Adipocyte (in vitro differentiated cells): ENCODE measurements at regions not wholly inside any gene's neighbourhood (a gene's known extent, or its start where the extent isn't known, plus 50 kb on each side); places are given as distances from the start of the nearest gene placed in this dataset.
"Not testable (repeated sequence)": the region's sequence is repeated elsewhere in the genome, so short reads cannot be mapped to it uniquely, and the experiment has no call there.

ENCODE experiments used
- DNase-seq: peaks from one replicate; pipeline ENCODE4 v3.0.0-alpha.2; 2015; ENCODE audit warnings: low read depth
- H3K27me3 ChIP-seq: replicated peaks from 2 replicates; pipeline ENCODE4 v1.7.0; 2013; ENCODE audit warnings: mild to moderate bottlenecking, low read length, moderate library complexity; ENCODE audit not compliant: control insufficient read depth, insufficient read depth
- H3K36me3 ChIP-seq: 2 replicates; pipeline ENCODE4 v1.7.0; 2013; ENCODE audit warnings: low read length, mild to moderate bottlenecking, moderate library complexity; ENCODE audit not compliant: control insufficient read depth, insufficient read depth, severe bottlenecking
- H3K4me1 ChIP-seq: 2 replicates; pipeline ENCODE4 v1.7.0; 2013; ENCODE audit warnings: mild to moderate bottlenecking, low read length, moderate library complexity; ENCODE audit not compliant: control insufficient read depth, insufficient read depth
- H3K4me3 ChIP-seq: 2 replicates; pipeline ENCODE4 v1.7.0; 2013; ENCODE audit warnings: mild to moderate bottlenecking, low read length, moderate library complexity
- H3K9ac ChIP-seq: 2 replicates; pipeline ENCODE4 v1.7.0; 2013; ENCODE audit warnings: mild to moderate bottlenecking, low read length, moderate library complexity
- H3K9me3 ChIP-seq: 2 replicates; pipeline ENCODE4 v1.7.0; 2013; ENCODE audit warnings: mild to moderate bottlenecking, low read length, moderate library complexity; ENCODE audit not compliant: control insufficient read depth

DNA sequence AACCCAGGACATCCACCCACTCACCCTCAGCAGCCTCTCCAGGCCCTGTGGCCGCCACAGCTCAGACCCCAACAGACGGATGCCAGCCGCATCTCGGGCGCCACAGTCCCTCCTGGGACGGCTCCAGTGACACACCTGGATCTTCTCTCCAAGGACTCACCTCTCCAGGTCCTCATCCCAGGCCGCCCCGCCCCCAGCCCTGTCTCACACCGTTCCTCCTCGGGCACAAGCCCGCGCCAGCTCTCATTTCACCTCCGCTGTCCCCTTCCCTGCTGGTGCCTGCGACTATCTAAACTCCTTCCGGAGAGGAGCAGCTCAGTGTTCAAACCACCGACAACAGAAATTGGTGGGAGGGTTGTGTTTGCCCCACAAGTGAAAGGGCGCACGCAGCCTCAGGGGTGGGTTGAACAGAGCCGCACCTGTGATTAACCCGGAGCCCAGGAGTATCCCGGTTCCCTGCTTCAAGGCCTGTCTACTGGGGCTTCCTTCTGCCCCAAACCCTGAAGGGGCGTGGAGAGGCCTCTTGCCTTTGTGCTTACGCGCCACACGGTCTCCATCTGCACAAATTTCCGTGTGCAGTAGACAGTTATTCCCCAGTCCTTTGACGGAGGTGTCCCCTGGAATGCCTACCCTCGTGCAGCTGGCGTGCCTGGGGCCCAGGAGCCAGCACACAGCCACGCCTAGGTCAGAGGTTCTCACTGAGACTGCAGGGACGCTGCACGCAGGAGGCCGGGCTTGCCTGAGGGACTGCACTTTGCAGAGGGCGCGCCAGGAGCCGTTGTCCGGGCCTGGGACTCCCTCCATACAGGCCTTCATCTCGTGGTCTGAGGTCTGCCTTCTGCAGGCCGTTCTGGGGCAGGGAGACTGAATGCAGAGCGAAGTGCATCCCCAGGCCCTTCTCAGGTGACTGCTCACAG, 232.7 kb downstream of the DLL1 start:
- no peaks in the 10 kb centered on the region for H3K36me3 ChIP-seq
- H3K27me3 ChIP-seq, result no peaks in the 10 kb centered on the region
- H3K9me3 ChIP-seq, result no peaks in the 10 kb centered on the region
- DNase-seq, result no peak
- H3K9ac ChIP-seq, result no peak overlapping the region
- no peaks in the 10 kb centered on the region for H3K4me1 ChIP-seq
- no peak overlapping the region for H3K4me3 ChIP-seq

DNA sequence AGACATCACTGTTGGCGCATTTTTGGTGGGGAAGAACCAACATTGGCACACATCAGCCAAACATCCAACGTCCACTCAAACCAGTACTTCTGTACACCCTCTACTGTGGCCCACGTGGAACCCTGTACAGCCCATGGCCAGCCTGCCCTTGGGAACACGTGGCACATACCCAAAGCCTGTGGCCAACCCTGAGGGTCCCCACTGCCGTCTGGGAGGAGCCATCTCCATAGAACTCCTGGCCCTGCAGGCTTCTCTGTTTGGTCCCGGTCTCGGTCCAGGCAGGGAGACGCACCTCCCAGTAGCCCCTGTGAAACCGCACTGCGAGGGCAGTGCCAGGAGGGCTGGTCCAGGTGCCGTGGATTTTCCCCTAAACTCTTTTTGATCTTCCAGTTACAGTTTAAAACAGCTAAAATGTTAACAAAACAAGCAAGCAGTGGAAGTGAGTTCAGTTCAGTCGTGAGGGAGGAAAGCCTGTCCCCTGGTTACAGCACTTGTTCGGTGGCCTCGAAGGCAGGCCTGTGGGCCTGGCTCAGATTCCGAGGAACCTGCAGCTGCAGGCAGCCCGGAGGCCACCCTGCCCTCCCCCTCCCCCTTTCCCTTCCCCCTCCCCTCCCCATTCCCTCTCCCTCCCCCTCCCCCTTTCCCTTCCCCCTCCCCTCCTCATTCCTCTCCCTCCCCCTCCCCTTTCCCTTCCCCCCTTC, 233.7 kb downstream of the DLL1 start:
- H3K36me3 ChIP-seq, result no peaks in the 10 kb centered on the region
- H3K9me3 ChIP-seq, result no peaks in the 10 kb centered on the region
- H3K4me3 ChIP-seq, result no peak overlapping the region
- no peaks in the 10 kb centered on the region for H3K27me3 ChIP-seq
- H3K4me1 ChIP-seq, result no peaks in the 10 kb centered on the region
- DNase-seq, result no peak
- no peak overlapping the region for H3K9ac ChIP-seq

DNA sequence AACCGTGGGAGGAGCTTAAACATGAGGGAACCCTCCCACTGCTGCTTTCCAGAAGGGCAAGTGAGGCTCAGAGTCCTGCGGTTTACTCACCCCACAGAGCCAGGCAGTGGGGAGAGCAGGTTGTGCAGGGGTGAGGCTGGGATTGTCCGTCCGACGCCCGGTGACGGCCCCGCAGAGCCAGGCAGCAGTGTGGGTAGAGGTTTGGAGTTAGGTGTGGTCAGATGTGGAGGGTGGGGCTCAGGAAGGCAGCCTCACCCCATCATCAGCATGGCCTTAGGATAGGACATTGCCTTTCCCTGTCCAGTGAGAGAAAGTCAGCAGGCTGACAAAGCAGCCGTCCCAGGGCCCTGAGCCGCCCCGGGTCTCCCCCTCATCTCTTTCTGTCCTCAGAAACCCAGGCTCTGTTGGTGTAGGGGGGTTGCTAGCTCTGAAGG, 234.6 kb downstream of the DLL1 start:
- Histone ChIP-seq H3K9me3 (no peaks in the 10 kb centered on the region), H3K27me3 (no peaks in the 10 kb centered on the region), H3K4me1 (no peaks in the 10 kb centered on the region), H3K4me3 (no peak overlapping the region), H3K9ac (no peak overlapping the region), H3K36me3 (no peaks in the 10 kb centered on the region)
- DNase-seq, result no peak

DNA sequence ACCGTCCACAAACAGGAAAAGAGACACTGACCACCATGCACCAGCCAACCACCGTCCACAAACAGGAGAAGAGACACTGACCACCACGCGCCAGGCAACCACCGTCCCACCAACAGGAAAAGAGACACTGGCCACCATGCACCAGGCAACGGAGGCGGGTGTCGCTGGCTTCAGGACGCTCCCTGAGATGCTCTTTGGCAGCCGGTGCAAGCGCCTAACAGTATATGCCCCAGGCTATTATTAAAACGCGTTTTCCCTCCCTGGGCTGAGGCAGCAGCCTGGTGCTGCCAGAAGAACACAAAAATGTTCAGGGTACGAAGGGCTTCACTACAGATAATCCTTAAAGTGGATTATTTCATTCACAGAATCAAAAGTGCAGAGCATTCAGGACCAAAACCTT, 235.1 kb downstream of the DLL1 start:
- not testable (repeated sequence) for H3K9me3 ChIP-seq, H3K27me3 ChIP-seq, H3K4me1 ChIP-seq, DNase-seq, H3K9ac ChIP-seq, H3K4me3 ChIP-seq, H3K36me3 ChIP-seq

DNA sequence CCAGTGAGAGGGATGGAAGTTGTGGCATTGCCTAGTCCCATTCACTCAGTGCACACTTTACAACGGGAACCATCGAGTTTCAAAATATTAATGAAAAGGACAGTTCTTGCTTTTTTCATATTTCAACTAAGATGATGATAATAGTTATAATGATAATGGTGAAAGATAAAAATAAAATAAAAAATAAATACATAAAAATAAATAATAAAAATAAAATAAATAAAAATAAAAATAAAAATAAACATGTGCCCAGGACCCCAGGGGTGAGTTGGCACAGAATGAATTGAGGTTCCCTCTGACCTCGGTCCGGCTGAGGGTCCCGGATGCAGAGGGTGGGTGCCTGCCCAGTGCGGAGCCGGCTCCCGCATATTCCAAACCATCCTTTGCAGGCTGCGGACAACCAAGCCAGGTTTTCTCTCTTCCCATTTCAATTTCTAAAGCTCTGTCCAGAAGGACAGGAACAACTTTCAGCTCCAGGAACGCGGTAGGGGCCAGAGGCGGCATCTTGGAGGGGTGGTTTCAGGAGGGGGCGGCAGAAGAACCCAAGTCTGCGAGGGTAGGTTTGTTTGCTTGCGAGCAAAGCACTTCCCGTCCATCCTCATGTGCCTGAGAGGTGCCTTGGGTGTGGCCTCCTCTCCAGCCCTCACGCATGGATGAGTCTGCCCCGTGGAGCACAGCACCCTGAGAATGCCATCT, 236.8 kb downstream of the DLL1 start:
- H3K36me3 ChIP-seq, result no peaks in the 10 kb centered on the region
- no peak for DNase-seq
- no peaks in the 10 kb centered on the region for H3K27me3 ChIP-seq

DNA sequence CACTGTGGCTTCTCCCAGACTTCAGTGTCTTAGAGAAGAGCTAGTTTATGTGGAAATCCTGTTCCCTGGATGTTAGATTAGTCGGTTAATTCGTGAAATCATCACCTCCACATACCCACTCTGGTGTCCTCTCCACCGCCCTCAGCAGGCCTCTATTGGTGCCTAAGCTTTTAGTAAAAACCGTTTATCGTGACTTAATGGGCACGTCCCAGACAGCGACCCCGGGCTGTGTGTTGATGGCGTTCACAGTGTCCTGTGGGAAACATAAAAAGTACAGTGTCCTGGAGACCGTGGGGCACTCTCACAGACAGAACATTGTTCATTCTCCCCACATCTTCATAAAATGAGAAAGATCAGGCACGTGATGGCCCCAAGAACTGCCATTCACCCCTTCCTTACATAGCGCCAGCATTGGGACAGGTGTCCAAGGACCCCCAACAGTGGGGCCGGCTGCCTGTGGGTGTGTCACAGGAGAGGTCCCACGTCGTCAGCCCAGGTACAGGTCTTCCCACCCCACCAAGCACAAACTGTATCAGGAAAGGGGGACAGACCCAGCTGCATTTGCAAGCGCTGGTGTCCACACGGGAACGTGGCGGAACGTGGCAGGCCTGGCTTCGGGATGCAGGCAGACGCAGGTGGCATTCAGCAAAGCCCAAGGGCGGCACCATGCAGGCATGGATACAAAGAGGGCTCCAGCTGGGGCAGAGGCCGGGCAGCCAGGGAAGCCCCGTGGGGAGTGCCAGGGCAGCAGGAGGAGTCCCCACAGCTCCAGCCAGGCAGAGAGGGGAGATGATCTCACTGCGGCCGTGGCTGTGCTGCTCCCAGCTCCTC, 237.7 kb downstream of the DLL1 start:
- Histone ChIP-seq H3K36me3 (no peaks in the 10 kb centered on the region), H3K4me1 (peaks cover 22% of the 10 kb centered on the region), H3K27me3 (no peaks in the 10 kb centered on the region), H3K4me3 (no peak overlapping the region), H3K9ac (no peak overlapping the region), H3K9me3 (no peaks in the 10 kb centered on the region)
- no peak for DNase-seq

More for the DNA sequence above, 236.8 kb downstream of the DLL1 start:
- peaks cover 13% of the 10 kb centered on the region for H3K4me1 ChIP-seq
- no peaks in the 10 kb centered on the region for H3K9me3 ChIP-seq
- H3K9ac ChIP-seq, result no peak overlapping the region
- no peak overlapping the region for H3K4me3 ChIP-seq

DNA sequence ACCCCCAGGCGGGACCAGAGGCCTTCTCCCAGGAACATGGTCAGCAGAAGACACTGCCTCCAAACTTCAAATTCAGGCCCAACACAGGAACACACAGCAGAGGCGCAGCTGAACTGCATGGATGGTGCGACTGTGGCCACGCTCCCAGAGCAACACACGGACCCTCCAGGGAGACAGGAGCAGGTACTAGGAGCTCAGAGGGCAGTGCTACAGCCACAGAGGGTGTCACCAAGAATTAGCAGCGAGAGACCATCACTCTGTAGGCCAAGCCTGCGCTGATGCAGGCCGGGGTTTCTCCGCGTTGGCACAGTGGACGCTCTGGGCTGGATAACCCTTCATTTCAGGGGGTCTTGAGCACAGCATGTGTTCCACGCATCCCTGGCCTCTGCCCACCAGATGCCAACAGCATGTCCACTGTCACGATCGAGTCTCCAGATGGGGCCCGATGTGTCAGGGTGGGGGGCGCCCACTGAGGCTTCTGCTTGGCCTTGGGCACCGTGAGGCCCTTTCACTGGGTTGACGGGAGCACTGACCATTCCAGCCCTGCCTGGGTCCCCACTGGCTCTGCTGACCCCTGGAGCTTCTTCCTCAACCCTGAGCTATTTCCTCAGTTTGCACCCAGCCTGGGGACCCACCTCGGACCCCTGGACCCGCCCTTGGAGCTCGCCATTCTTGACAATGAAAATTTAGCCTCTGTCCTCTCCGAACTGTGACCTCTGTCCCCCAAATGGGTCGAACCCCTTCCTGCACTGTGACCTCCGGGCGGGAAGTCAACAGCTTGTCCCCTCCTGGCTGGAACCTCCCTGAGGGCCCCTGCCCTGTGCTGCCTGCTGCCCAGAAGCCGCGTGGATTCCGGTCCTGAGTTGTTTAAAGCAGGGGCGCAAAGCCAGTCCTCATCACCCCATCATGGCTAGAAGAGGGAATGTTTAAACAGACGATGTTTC, 239.4 kb downstream of the DLL1 start:
- H3K9me3 ChIP-seq, result no peaks in the 10 kb centered on the region
- H3K9ac ChIP-seq, result no peak overlapping the region
- DNase-seq, result no peak
- H3K4me3 ChIP-seq, result no peak overlapping the region
- H3K4me1 ChIP-seq, result peaks cover 22% of the 10 kb centered on the region
- H3K36me3 ChIP-seq, result no peaks in the 10 kb centered on the region
- peaks cover 7% of the 10 kb centered on the region for H3K27me3 ChIP-seq

DNA sequence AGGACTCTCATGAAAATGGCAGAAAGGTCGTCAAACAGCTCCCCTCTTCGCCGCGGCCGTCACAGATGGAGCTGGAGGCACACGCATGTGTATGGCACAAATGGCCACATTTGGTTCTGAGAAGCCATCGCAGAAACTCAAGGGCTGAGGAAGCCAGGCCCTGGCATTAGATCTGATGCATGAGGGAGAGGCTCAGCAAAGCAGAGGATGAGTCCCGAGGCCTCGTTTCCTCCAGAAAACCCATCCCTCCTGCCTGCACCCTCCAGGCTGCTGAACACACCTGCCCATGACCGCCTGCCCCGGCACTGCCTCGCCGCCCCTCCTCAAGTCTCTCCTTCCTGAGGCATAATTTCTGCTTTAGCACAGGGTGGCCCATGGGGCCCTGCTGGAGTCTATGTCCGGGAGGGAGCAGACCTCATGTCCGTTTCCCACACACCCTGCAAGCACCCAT, 240.3 kb downstream of the DLL1 start:
- no peak overlapping the region for H3K4me3 ChIP-seq
- H3K36me3 ChIP-seq, result no peaks in the 10 kb centered on the region
- H3K4me1 ChIP-seq, result peaks cover 22% of the 10 kb centered on the region
- no peak overlapping the region for H3K9ac ChIP-seq
- no peaks in the 10 kb centered on the region for H3K9me3 ChIP-seq
- H3K27me3 ChIP-seq, result peaks cover 7% of the 10 kb centered on the region
- no peak for DNase-seq

DNA sequence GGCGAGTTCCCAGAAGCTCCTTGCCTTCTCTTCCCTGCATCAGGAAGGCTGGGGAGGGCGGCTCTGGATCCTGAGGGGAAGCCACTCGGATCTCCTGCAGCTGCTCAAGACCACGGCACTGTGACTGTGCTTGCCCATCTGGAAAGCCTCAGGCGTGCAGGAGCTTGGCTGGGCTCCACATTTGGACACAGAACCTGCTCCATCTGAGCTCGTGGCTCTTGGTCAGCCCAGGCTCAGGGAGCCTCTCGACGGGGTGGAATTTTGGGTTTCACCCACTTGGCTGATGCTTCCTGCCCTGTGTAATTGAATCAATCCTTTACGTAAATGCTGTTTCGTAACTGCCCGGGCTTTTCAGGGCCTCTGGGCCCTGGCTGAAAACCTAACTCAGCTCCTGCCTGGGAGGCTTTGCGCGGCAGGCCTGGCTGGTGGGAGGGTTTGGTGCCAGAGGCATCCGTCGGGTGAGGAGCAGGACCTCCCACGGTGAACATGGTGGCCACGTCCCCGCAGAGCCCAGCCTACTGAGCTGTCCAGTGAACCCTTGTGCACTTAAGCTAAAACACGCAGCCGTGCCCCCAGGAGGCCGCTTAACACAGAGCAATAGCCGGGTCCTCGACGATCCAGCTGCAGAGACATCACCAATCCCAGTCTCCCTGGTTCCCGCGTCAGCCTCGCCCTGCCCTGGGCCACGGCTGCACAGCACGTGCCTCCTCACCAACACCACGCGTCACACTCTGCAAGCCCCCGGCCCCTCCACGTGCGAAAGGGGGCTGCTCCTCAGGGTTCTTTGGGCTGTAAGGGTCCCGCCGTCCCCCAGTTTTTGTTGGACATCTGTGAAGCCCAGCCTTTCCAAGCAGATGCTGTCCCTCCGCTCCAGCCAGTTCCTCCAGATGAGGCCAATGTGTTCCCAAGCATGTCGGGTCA, 241.0 kb downstream of the DLL1 start:
- Histone ChIP-seq H3K27me3 (peaks cover 7% of the 10 kb centered on the region), H3K4me3 (peak overlapping the region; percentile 5), H3K9me3 (no peaks in the 10 kb centered on the region), H3K4me1 (peaks cover 22% of the 10 kb centered on the region), H3K9ac (no peak overlapping the region), H3K36me3 (no peaks in the 10 kb centered on the region)
- peak; percentile 39 for DNase-seq
